Lung (tissue), 11 donors: ENCODE measurements at regions not wholly inside any gene's neighbourhood (a gene's known extent, or its start where the extent isn't known, plus 50 kb on each side); places are given as distances from the start of the nearest gene placed in this dataset.
"Not testable (repeated sequence)": the region's sequence is repeated elsewhere in the genome, so short reads cannot be mapped to it uniquely, and the experiment has no call there.

Experiments
- ATAC-seq: fragments of 200-7000 bp; cut with Tn5 transposase; one replicate; pipeline ENCODE4 v1.9.1; 2020; ENCODE audit warnings: moderate number of reproducible peaks; ENCODE audit not compliant: insufficient read depth, low FRiP score
- DNase-seq, 3 donors: peaks; one replicate each; pipeline ENCODE4 v3.0.0-alpha.2; 2013 to 2017
- H3K27ac ChIP-seq, 2 donors: one replicate each; pipeline ENCODE4 v1.5.1; 2013; ENCODE audit warnings: mild to moderate bottlenecking in 2 of 2, moderate library complexity in 2 of 2, control low read depth in 1 of 2, inconsistent platforms in 1 of 2, low read depth in 1 of 2, low read length in 1 of 2
- H3K27me3 ChIP-seq, 3 donors: one replicate each; pipeline ENCODE4 v1.5.1; 2013; ENCODE audit warnings: low read length in 2 of 3; ENCODE audit not compliant: control insufficient read depth in 3 of 3, insufficient read depth in 3 of 3
- H3K36me3 ChIP-seq, 4 donors: one replicate each; pipeline ENCODE4 v1.5.1; 2013; ENCODE audit warnings: low read length in 4 of 4, mild to moderate bottlenecking in 1 of 4, moderate library complexity in 1 of 4; ENCODE audit not compliant: control insufficient read depth in 4 of 4, insufficient read depth in 4 of 4
- H3K4me1 ChIP-seq, 5 donors: one replicate each; pipeline ENCODE4 v1.5.1; 2013; ENCODE audit warnings: low read length in 5 of 5, mild to moderate bottlenecking in 2 of 5, moderate library complexity in 1 of 5; ENCODE audit not compliant: control insufficient read depth in 5 of 5, insufficient read depth in 5 of 5
- H3K4me3 ChIP-seq: one replicate; pipeline ENCODE4 v1.5.1; 2013; ENCODE audit warnings: mild to moderate bottlenecking, control low read depth, moderate library complexity
- H3K9ac ChIP-seq, 2 donors: one replicate each; pipeline ENCODE4 v1.5.1; 2013; ENCODE audit warnings: low read length in 2 of 2, control low read depth in 1 of 2; ENCODE audit not compliant: insufficient read depth in 1 of 2
- H3K9me3 ChIP-seq, 4 donors: one replicate each; pipeline ENCODE4 v1.5.1; 2013; ENCODE audit warnings: low read length in 3 of 4, mild to moderate bottlenecking in 1 of 4, moderate library complexity in 1 of 4; ENCODE audit not compliant: control insufficient read depth in 4 of 4, insufficient read depth in 3 of 4
- WGBS, 2 donors: extraction: QIAGEN DNeasy Blood & Tissue Kit; methylation state at CpG; one replicate each; pipeline ENCODE4 v1.1.7; 2013; 5-methylcytosine and 5-hydroxymethylcytosine counted together
- TF ChIP-seq, protein P1 (sequence below): IDR thresholded peaks from 2 replicates; pipeline ENCODE4 v1.5.1; 2012; ENCODE audit warnings: mild to moderate bottlenecking; ENCODE audit errors: control extremely low read depth, extremely low read depth
- donor health status: control.
- donor health status: control.
- donor health status: Bipolar disorder and iron deficiency.
- donor health status: healthy.
- donor health status: DM: yes; HTN: yes; CAD: no.

DNA sequence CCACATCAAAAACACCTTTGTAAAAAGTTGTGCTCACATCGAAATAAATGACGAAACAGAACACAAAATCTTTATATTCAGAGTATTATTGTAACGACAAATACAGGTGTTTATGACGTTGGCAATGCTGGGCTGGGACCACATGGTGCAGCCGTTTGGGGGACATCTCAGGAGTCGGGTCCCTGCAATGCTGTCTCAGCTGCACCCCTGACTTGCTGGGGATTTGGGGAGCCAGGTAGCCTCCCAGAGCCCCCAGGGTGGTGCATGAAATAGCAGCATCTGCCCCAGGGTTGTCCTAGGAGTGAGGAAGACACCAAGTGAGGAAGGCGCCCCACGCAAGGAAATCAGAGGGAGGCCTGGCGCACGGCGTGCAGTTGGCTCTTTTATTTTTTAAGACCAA, 1526.8 kb downstream of the BRD1 start:
- no peaks in the 10 kb centered on the region for H3K9me3 ChIP-seq
- H3K27ac ChIP-seq: no peak overlapping the region
- no peak overlapping the region for H3K4me3 ChIP-seq
- TF ChIP-seq, protein P1, sequence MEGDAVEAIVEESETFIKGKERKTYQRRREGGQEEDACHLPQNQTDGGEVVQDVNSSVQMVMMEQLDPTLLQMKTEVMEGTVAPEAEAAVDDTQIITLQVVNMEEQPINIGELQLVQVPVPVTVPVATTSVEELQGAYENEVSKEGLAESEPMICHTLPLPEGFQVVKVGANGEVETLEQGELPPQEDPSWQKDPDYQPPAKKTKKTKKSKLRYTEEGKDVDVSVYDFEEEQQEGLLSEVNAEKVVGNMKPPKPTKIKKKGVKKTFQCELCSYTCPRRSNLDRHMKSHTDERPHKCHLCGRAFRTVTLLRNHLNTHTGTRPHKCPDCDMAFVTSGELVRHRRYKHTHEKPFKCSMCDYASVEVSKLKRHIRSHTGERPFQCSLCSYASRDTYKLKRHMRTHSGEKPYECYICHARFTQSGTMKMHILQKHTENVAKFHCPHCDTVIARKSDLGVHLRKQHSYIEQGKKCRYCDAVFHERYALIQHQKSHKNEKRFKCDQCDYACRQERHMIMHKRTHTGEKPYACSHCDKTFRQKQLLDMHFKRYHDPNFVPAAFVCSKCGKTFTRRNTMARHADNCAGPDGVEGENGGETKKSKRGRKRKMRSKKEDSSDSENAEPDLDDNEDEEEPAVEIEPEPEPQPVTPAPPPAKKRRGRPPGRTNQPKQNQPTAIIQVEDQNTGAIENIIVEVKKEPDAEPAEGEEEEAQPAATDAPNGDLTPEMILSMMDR: no peak
- H3K9ac ChIP-seq: no peak overlapping the region
- H3K36me3 ChIP-seq: no peaks in the 10 kb centered on the region
- ATAC-seq (no peak), DNase-seq (no peak)
- peaks cover 0 to 22% (median 0%) of the 10 kb centered on the region in 3 donors for H3K27me3 ChIP-seq
- WGBS, 2 donors: 89 to 90% methylated on average over 11 of the region's 11 CpGs
- H3K4me1 ChIP-seq: no peaks in the 10 kb centered on the region

DNA sequence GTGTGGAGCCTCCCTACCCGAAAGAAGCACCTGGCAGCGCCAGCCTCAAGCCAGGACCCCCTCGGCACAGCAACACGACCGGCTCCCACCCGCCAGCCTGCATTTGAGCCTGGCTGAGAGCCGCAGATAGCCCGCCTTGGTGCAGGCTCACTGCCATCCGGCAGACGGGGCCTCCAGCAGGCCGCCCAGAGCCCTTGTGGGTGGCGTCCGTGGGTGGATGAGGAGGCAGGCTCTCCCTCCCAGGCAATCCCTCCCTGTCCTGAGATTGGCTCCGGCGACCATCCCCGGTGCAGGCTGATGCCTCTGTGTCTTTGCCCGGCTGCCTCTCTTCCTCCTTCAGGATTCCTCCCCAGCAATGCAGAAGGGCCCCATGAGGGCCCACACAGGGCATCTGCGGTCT, 1527.9 kb downstream of the BRD1 start:
- no peak overlapping the region for H3K4me3 ChIP-seq
- no peak for DNase-seq
- no peak overlapping the region for H3K9ac ChIP-seq
- TF ChIP-seq, protein P1: no peak
- H3K36me3 ChIP-seq: no peaks in the 10 kb centered on the region
- no peak overlapping the region for H3K27ac ChIP-seq
- peaks cover 0 to 17% (median 0%) of the 10 kb centered on the region in 3 donors for H3K27me3 ChIP-seq
- ATAC-seq: no peak
- no peaks in the 10 kb centered on the region for H3K9me3 ChIP-seq
- WGBS, 2 donors: 87 to 89% methylated on average over 18 of the region's 18 CpGs
- H3K4me1 ChIP-seq: no peaks in the 10 kb centered on the region

- 85 to 94% methylated on average over 8 of the region's 8 CpGs for WGBS, 2 donors
- ATAC-seq: no peak
- DNase-seq: no peak
- Histone ChIP-seq H3K4me3 (no peak overlapping the region), H3K9me3 (no peaks in the 10 kb centered on the region), H3K27ac (no peak overlapping the region), H3K27me3 (peaks cover 0 to 12% (median 0%) of the 10 kb centered on the region in 3 donors), H3K4me1 (no peaks in the 10 kb centered on the region), H3K36me3 (no peaks in the 10 kb centered on the region), H3K9ac (no peak overlapping the region)
- TF ChIP-seq, protein P1: no peak
Observed at GRCh38 chr22:48299124-48299523, 1528.5 kb downstream of the BRD1 start.

GRCh38 chr22:48297296-48297695, 1530.4 kb downstream of the BRD1 start:
- no peak overlapping the region for H3K4me3 ChIP-seq
- no peaks in the 10 kb centered on the region for H3K9me3 ChIP-seq
- ATAC-seq: no peak
- H3K4me1 ChIP-seq: no peaks in the 10 kb centered on the region
- 61 to 72% methylated on average over 6 to 7 of the region's 7 CpGs for WGBS, 2 donors
- no peaks in the 10 kb centered on the region for H3K36me3 ChIP-seq
- no peak for DNase-seq
- H3K9ac ChIP-seq: no peak overlapping the region
- peaks cover 0 to 10% (median 0%) of the 10 kb centered on the region in 3 donors for H3K27me3 ChIP-seq
- TF ChIP-seq, protein P1: no peak
- no peak overlapping the region for H3K27ac ChIP-seq

DNA sequence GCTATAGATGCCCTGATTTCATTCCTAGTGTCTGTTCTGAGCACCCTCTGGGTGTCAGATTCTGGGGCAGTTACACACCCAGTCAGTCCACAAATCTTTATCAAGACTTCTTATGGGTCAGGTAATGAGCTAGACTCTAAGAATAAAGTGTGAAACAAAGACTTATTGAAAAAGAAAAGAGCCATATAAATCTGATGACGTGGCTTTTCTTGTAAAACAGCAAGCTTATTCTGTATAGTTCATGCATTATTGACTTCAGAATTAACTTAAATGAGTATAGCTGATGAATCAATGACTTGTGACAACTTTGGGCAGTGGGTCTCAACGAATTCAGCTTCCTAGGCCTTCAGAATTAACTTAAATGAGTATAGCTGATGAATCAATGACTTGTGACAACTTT, 1527.5 kb downstream of the TBC1D22A start:
- not testable (repeated sequence) for H3K9ac ChIP-seq, H3K4me1 ChIP-seq, DNase-seq, ATAC-seq, H3K36me3 ChIP-seq, H3K9me3 ChIP-seq, H3K4me3 ChIP-seq, H3K27ac ChIP-seq
- WGBS, 2 donors: 70 to 81% methylated on average over 2 of the region's 2 CpGs
- H3K27me3 ChIP-seq: peaks cover 0 to 12% (median 0%) of the 10 kb centered on the region in 3 donors
